ENCODE measurements at regions not wholly inside any gene's neighbourhood (a gene's known extent, or its start where the extent isn't known, plus 50 kb on each side); places are given as distances from the start of the nearest gene placed in this dataset.

DNA sequence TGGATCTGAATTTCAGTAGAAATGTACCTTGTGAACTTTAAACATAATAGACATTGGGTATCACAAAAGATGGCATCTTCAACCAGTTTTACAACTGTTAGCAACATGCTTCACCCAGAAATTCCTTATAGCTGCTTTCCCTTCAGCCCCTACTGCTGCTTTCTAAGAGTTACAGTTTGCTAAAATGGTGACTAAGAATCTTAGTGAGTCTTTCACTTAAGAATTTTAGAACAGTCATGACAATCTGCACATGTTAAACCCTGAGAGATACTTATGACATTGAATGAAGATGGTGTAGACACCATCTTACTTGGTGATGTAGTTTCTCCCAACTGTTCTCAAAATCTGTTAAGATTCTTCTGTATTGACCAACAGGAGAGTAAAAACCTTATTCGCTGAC is 129.7 kb upstream of the UBE2E1 start:
- no peak overlapping the region for H3K4me3 Mint-ChIP-seq
- no peak overlapping the region for H3K27ac Mint-ChIP-seq
- ATAC-seq (no peak), DNase-seq (no peak)
- no peaks in the 10 kb centered on the region for H3K4me1 Mint-ChIP-seq
- peaks cover 0 to 7% of the 10 kb centered on the region in 2 donors for H3K9me3 Mint-ChIP-seq
- H3K27me3 Mint-ChIP-seq, result peaks cover 26% of the 10 kb centered on the region

GRCh38 chr3:23682646-23683045 is 123.1 kb upstream of the UBE2E1 start:
- H3K27ac Mint-ChIP-seq, result no peak overlapping the region
- no peak overlapping the region for H3K4me3 Mint-ChIP-seq
- ATAC-seq (no peak), DNase-seq (no peak)
- peaks cover 0 to 7% of the 10 kb centered on the region in 2 donors for H3K9me3 Mint-ChIP-seq
- no peaks in the 10 kb centered on the region for H3K4me1 Mint-ChIP-seq
- H3K27me3 Mint-ChIP-seq, result no peaks in the 10 kb centered on the region

- Mint-ChIP-seq H3K27ac (peak overlapping the region in 1 of 2 donors; percentile 63), H3K4me1 (no peaks in the 10 kb centered on the region), H3K4me3 (no peak overlapping the region), H3K9me3 (peaks cover under 1 to 6% of the 10 kb centered on the region in 2 donors), H3K27me3 (no peaks in the 10 kb centered on the region)
- ATAC-seq (no peak), DNase-seq (no peak)
Measured at GRCh38 chr3:23685541-23686258, 120.1 kb upstream of the UBE2E1 start.

DNA sequence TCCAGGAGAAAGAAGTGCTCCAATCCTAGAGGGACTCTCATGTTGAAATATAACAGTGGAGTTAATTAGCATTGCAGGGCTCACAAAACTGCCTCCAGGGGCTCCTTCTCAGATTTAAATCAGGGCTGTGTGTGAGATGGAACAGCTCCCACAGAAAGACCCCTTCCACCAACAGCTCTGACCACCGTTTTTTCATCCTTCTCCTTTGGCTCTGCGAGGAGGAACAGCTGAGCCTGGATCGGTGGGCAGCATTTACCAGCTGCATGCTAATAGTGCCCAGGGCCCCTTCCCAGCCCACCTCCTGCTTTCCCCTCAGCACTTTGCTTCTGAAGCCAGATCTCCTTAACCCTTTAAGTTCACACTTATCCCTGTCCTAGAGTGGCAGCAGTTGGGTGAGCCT is 119.2 kb upstream of the UBE2E1 start:
- H3K27me3 Mint-ChIP-seq, result no peaks in the 10 kb centered on the region
- H3K27ac Mint-ChIP-seq, result no peak overlapping the region
- peaks cover 8% of the 10 kb centered on the region for H3K4me1 Mint-ChIP-seq
- no peak for ATAC-seq
- peaks cover 6 to 8% of the 10 kb centered on the region in 2 donors for H3K9me3 Mint-ChIP-seq
- H3K4me3 Mint-ChIP-seq, result no peak overlapping the region
- DNase-seq, result no peak

DNA sequence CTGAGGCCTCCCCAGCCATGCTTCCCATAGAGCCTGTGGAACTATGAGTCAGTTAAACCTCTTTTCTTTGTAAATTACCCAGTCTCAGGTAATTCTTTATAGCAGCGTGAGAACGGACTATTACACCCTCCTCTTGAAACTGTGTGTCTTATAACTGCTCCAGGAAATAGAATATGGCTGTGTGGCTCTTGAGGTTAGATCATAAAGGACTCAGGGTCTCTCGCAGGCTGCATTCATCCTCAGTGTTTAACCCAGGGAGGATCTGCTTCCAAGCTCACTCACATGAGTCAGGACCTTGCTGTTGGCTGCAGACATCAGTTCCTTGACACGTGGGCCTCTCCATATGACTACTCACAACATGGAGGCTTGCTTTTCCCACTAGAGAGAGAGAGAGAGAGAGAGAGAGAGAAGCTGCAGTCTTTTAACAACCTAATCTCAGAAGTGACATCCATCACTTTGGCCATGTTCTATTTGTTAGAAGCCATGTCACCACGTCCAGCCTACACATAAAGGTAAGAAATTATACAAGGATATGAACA is 114.3 kb upstream of the UBE2E1 start:
- DNase-seq, result no peak
- H3K4me3 Mint-ChIP-seq, result no peak overlapping the region
- H3K9me3 Mint-ChIP-seq, result peaks cover 6 to 9% of the 10 kb centered on the region in 2 donors
- H3K4me1 Mint-ChIP-seq, result peaks cover 10% of the 10 kb centered on the region
- no peaks in the 10 kb centered on the region for H3K27me3 Mint-ChIP-seq
- peak overlapping the region in 1 of 2 donors; percentile 20 for H3K27ac Mint-ChIP-seq
- peak; percentile 40 for ATAC-seq

DNA sequence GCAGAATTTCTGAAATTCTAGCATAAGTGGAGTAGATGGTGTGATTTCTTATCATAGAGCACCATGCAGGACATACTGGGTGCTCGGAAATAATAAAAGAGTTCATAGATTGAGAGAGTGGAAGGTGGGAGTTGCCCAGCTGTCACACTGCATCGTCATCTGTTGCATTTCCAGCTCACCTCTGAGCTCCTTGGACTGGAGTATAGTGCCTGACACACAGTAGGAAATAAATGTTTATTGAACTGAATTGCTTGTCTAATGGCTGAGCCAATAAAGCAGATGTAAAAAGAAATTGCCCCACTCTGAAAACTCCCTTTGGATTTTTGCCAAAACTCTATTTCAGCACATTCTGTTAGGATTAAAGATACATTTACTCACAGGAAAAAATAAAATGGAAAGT is 108.9 kb upstream of the UBE2E1 start:
- H3K27ac Mint-ChIP-seq, result no peak overlapping the region
- no peaks in the 10 kb centered on the region for H3K9me3 Mint-ChIP-seq
- ATAC-seq (no peak), DNase-seq (no peak)
- H3K4me3 Mint-ChIP-seq, result no peak overlapping the region
- H3K4me1 Mint-ChIP-seq, result no peaks in the 10 kb centered on the region
- no peaks in the 10 kb centered on the region for H3K27me3 Mint-ChIP-seq

GRCh38 chr3:23697416-23697815 is 108.3 kb upstream of the UBE2E1 start:
- H3K27me3 Mint-ChIP-seq, result no peaks in the 10 kb centered on the region
- H3K27ac Mint-ChIP-seq, result no peak overlapping the region
- DNase-seq (no peak), ATAC-seq (no peak)
- H3K4me3 Mint-ChIP-seq, result no peak overlapping the region
- H3K9me3 Mint-ChIP-seq, result no peaks in the 10 kb centered on the region
- no peaks in the 10 kb centered on the region for H3K4me1 Mint-ChIP-seq

- no peak overlapping the region for H3K4me3 Mint-ChIP-seq
- DNase-seq, result no peak
- no peaks in the 10 kb centered on the region for H3K4me1 Mint-ChIP-seq
- no peaks in the 10 kb centered on the region for H3K9me3 Mint-ChIP-seq
- no peak for ATAC-seq
- H3K27ac Mint-ChIP-seq, result no peak overlapping the region
- no peaks in the 10 kb centered on the region for H3K27me3 Mint-ChIP-seq
Measured at GRCh38 chr3:23698652-23699313, 107.0 kb upstream of the UBE2E1 start.

GRCh38 chr3:23700616-23701015 is 105.1 kb upstream of the UBE2E1 start:
- Mint-ChIP-seq H3K27me3 (no peaks in the 10 kb centered on the region), H3K4me3 (no peak overlapping the region), H3K9me3 (no peaks in the 10 kb centered on the region), H3K27ac (no peak overlapping the region), H3K4me1 (no peaks in the 10 kb centered on the region)
- DNase-seq (no peak), ATAC-seq (no peak)

DNA sequence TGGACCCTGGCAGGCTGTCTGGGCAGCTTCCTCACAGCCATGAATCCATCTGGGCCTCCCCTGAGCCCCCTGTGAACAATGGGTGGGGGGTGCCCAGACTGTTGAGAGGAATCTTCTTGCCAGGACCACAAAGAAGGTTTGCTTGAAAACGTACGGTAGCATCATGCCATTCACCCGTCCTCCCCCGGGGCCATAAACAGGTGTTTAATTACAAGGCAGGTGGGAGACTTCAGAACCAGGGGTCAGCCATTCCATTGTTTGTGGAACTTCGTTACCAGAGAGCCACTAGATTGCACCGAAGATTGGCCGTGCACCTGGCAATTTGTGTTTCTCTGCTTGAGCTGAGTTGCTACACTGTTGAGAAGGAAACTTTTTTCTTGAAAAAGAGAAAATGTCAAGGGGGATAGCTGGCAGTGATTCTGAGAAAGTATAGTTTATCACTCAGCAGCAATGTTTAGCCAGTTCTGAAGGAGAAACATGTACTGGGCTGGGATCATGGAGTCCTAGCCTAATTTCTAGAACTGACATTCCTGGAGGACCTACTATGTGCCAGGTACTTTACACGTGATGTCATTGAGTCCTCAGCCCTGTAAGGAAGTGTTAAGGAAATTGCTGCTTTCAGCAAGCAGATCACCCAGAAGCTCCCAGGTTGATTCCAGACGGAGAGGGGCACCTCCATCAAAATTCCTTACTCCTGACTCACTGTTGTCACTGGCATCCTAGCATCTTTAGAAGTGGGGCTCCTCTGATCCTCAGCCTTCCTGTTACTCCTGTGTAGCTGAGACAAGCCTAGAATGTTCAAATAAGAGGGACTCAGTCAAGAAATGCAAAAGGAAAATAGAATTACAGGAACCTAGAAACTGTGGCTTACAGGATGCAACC is 103.8 kb upstream of the UBE2E1 start:
- no peaks in the 10 kb centered on the region for H3K27me3 Mint-ChIP-seq
- H3K27ac Mint-ChIP-seq, result no peak overlapping the region
- H3K9me3 Mint-ChIP-seq, result no peaks in the 10 kb centered on the region
- H3K4me1 Mint-ChIP-seq, result peaks cover 9% of the 10 kb centered on the region
- ATAC-seq (no peak), DNase-seq (no peak)
- H3K4me3 Mint-ChIP-seq, result no peak overlapping the region

GRCh38 chr3:23704298-23704697 is 101.5 kb upstream of the UBE2E1 start:
- no peaks in the 10 kb centered on the region for H3K27me3 Mint-ChIP-seq
- no peak overlapping the region for H3K27ac Mint-ChIP-seq
- no peaks in the 10 kb centered on the region for H3K9me3 Mint-ChIP-seq
- H3K4me1 Mint-ChIP-seq, result peaks cover 9% of the 10 kb centered on the region
- no peak overlapping the region for H3K4me3 Mint-ChIP-seq
- ATAC-seq (no peak), DNase-seq (no peak)

DNA sequence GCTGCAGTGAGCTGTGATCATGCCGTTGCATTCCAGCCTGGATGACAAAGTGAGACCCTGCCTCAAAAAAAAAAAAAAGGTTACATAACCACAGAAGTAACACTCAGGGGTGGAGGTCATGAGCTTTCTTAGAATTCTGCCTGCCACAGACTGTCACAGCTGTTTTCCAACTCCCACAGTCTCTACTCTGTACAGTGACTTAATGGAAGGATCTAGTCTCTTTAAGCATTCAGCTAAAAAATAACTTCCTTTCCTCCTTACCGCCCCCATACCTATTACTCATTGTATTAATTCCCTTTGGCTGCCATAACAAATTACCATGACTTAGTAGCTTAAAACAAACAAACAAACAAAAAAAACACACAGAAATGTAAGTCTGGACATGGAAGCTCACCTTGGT is 99.6 kb upstream of the UBE2E1 start:
- peak; percentile 40 for ATAC-seq
- H3K27ac Mint-ChIP-seq, result peak overlapping the region in 1 of 2 donors; percentile 74
- H3K4me1 Mint-ChIP-seq, result peaks cover 9% of the 10 kb centered on the region

GRCh38 chr3:23709987-23710386 is 95.8 kb upstream of the UBE2E1 start:
- Mint-ChIP-seq H3K4me3 (no peak overlapping the region), H3K27me3 (peaks cover 37% of the 10 kb centered on the region), H3K9me3 (no peaks in the 10 kb centered on the region), H3K27ac (no peak overlapping the region), H3K4me1 (peaks cover 14% of the 10 kb centered on the region)
- no peak for DNase-seq
- no peak for ATAC-seq

More for the DNA sequence above, 99.6 kb upstream of the UBE2E1 start:
- no peak for DNase-seq
- H3K9me3 Mint-ChIP-seq, result no peaks in the 10 kb centered on the region
- peaks cover 6% of the 10 kb centered on the region for H3K27me3 Mint-ChIP-seq
- H3K4me3 Mint-ChIP-seq, result no peak overlapping the region

DNA sequence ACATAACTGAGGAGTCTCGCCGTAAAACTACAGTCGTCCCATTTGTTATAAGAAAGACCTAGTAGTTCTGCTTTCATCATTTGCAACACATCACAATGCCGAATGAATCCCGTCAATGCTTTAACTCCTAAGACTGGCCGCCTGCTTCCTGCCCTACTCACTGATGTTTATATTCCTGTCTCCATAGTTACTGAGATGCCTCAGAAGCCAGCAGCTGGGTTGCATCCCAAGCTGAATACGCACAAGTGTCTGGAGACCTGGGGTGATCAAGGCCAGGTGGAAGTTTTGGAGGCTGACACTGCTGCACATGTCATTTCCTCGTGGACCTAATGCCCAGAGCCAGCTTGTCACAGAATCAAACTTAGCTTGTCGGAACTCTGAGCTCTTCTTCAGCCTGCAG is 95.2 kb upstream of the UBE2E1 start:
- no peak for ATAC-seq
- no peak for DNase-seq
- Mint-ChIP-seq H3K9me3 (peaks cover 0 to 4% of the 10 kb centered on the region in 2 donors), H3K27me3 (peaks cover 37% of the 10 kb centered on the region), H3K27ac (no peak overlapping the region), H3K4me3 (no peak overlapping the region), H3K4me1 (peaks cover 14% of the 10 kb centered on the region)

DNA sequence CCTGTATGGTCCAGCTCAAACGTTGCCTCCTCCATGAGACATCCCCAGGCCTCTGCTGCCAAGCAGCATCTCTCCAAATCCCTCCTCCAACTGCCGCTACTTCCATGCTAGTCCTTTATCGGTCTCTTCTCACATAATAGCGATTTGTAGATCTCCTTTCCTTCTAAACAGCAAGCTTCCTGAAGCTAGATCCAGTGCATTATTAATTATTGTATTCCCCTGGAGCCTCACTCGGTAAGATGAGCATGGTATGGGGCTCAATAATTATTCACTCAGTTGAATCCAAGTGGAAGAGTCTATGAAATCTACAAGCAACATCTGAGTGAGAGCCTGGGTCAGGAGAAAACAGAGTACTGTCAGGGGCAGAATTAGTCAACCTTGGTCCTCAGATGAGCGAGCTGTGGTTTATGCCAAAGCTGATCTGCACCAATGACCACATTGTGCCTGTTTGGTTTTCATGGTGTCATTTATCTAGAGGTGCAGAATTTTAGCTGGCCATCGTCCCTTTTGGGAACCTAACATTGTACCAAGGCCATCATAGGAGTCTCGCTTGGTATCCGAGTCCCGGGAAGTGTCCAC is 93.8 kb upstream of the UBE2E1 start:
- ATAC-seq (peak; percentile 74), DNase-seq (peak in 1 of 2 donors; percentile 37)
- Mint-ChIP-seq H3K4me3 (no peak overlapping the region), H3K27me3 (peaks cover 37% of the 10 kb centered on the region), H3K4me1 (peaks cover 5% of the 10 kb centered on the region), H3K27ac (peak overlapping the region; percentile 55 to 57), H3K9me3 (peaks cover 10 to 16% of the 10 kb centered on the region in 2 donors)

All from stimulated activated naive CD8-positive, alpha-beta T cell treated with anti-CD3 and anti-CD28 coated beads, Interleukin-15, amount 100 ng/mL, for 72 hours (primary cell).